22Rv1 (cell line): ENCODE measurements at regions not wholly inside any gene's neighbourhood (a gene's known extent, or its start where the extent isn't known, plus 50 kb on each side); places are given as distances from the start of the nearest gene placed in this dataset.

ENCODE experiments used
- ZFX ChIP-seq: fragments of 450-650 bp; IDR thresholded peaks from 2 replicates; pipeline ENCODE4 v1.6.1; 2017; ENCODE audit warnings: antibody characterized with exemption, borderline replicate concordance
- TF ChIP-seq, protein P1 (sequence below): fragments of 450-650 bp; IDR thresholded peaks from 2 replicates; pipeline ENCODE4 v1.5.1; 2017; ENCODE audit warnings: mild to moderate bottlenecking

DNA sequence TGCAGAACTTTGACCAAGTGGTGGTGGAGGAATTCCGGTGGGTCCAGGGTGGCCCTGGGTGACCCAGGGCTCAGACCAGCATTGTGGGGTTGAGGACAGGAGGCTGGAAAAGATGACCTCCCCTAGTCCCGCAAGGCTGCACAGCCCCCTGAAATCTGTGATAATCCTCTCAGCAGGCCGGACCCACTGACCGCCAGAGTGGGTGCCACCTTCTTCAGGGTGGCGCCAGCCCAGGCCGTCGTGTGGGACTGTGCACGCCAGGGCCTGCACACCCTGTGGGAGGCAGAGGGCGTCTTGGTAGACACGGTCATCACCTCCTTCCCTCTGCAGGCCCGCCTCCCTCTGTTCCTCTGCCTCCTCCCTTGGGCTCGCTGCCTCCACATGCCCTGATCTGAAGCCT, 137.7 kb downstream of the TBC1D2B start:
- TF ChIP-seq, protein P1, sequence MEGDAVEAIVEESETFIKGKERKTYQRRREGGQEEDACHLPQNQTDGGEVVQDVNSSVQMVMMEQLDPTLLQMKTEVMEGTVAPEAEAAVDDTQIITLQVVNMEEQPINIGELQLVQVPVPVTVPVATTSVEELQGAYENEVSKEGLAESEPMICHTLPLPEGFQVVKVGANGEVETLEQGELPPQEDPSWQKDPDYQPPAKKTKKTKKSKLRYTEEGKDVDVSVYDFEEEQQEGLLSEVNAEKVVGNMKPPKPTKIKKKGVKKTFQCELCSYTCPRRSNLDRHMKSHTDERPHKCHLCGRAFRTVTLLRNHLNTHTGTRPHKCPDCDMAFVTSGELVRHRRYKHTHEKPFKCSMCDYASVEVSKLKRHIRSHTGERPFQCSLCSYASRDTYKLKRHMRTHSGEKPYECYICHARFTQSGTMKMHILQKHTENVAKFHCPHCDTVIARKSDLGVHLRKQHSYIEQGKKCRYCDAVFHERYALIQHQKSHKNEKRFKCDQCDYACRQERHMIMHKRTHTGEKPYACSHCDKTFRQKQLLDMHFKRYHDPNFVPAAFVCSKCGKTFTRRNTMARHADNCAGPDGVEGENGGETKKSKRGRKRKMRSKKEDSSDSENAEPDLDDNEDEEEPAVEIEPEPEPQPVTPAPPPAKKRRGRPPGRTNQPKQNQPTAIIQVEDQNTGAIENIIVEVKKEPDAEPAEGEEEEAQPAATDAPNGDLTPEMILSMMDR = no peak
- TF ChIP-seq ZFX = no peak
